ENCODE measurements at regions not wholly inside any gene's neighbourhood (a gene's known extent, or its start where the extent isn't known, plus 50 kb on each side); places are given as distances from the start of the nearest gene placed in this dataset.
"Not testable (repeated sequence)": the region's sequence is repeated elsewhere in the genome, so short reads cannot be mapped to it uniquely, and the experiment has no call there.

- Histone ChIP-seq H3K4me3 (no peak overlapping the region), H3K36me3 (no peaks in the 10 kb centered on the region), H3K27ac (no peak overlapping the region), H3K9me3 (no peaks in the 10 kb centered on the region), H3K27me3 (no peaks in the 10 kb centered on the region), H3K4me1 (no peaks in the 10 kb centered on the region)
- no peak for DNase-seq
- 89 to 100% methylated on average over 1 of the region's 1 CpG for WGBS, 2 donors
- intact Hi-C loops (cut with DNase I) = no loop called here
- TF ChIP-seq CTCF (IDR thresholded peaks at IDR 0.05) (no peak), POLR2A (IDR thresholded peaks at IDR 0.05) (no peak)
These were observed 606.8 kb downstream of the LTN1 start for GRCh38 chr21:28385845-28386244.

GRCh38 chr21:28381000-28381745 lies 611.5 kb downstream of the LTN1 start:
- not testable (repeated sequence) for H3K4me3 ChIP-seq

GRCh38 chr21:28380241-28380640 lies 612.4 kb downstream of the LTN1 start:
- no peak overlapping the region for H3K4me3 ChIP-seq
- no peaks in the 10 kb centered on the region for H3K4me1 ChIP-seq
- no peak for DNase-seq
- no peaks in the 10 kb centered on the region for H3K36me3 ChIP-seq
- intact Hi-C loops (cut with DNase I) = no loop called here
- H3K27me3 ChIP-seq = no peaks in the 10 kb centered on the region
- TF ChIP-seq POLR2A (IDR thresholded peaks at IDR 0.05) = no peak
- no peak for TF ChIP-seq CTCF (IDR thresholded peaks at IDR 0.05)
- 75 to 87% methylated on average over 7 of the region's 7 CpGs for WGBS, 2 donors
- no peaks in the 10 kb centered on the region for H3K9me3 ChIP-seq
- no peak overlapping the region for H3K27ac ChIP-seq

More at GRCh38 chr21:28381000-28381745, 611.5 kb downstream of the LTN1 start:
- H3K4me1 ChIP-seq; H3K9me3 ChIP-seq; H3K27ac ChIP-seq; DNase-seq; intact Hi-C loops (cut with DNase I); H3K36me3 ChIP-seq; H3K27me3 ChIP-seq: not testable (repeated sequence)
- WGBS, 2 donors = 69% methylated on average over 2 of the region's 2 CpGs

- H3K4me3 ChIP-seq = no peak overlapping the region
- no peaks in the 10 kb centered on the region for H3K4me1 ChIP-seq
- no peak for DNase-seq
- no peaks in the 10 kb centered on the region for H3K27me3 ChIP-seq
- TF ChIP-seq POLR2A (IDR thresholded peaks at IDR 0.05) = no peak
- TF ChIP-seq CTCF (IDR thresholded peaks at IDR 0.05) = no peak
- no peaks in the 10 kb centered on the region for H3K9me3 ChIP-seq
- 90 to 93% methylated on average over 2 of the region's 2 CpGs for WGBS, 2 donors
- H3K27ac ChIP-seq = no peak overlapping the region
- intact Hi-C loops (cut with DNase I) = no loop called here
- H3K36me3 ChIP-seq = no peaks in the 10 kb centered on the region
These were observed 614.7 kb downstream of the LTN1 start for GRCh38 chr21:28378026-28378425.

GRCh38 chr21:28375708-28376385 lies 616.8 kb downstream of the LTN1 start:
- WGBS, 2 donors = 85 to 90% methylated on average over 2 of the region's 2 CpGs
- Histone ChIP-seq H3K27ac (no peak overlapping the region), H3K9me3 (peaks cover 0 to 6% (median 0%) of the 10 kb centered on the region in 3 donors), H3K36me3 (no peaks in the 10 kb centered on the region), H3K27me3 (no peaks in the 10 kb centered on the region), H3K4me3 (no peak overlapping the region), H3K4me1 (no peaks in the 10 kb centered on the region)
- TF ChIP-seq POLR2A (IDR thresholded peaks at IDR 0.05) = no peak
- TF ChIP-seq CTCF (IDR thresholded peaks at IDR 0.05) = no peak
- intact Hi-C loops (cut with DNase I) = no loop called here
- DNase-seq = no peak
